ENCODE measurements at regions not wholly inside any gene's neighbourhood (a gene's known extent, or its start where the extent isn't known, plus 50 kb on each side); places are given as distances from the start of the nearest gene placed in this dataset.
A peak's percentile ranks its signal among the peaks of the same experiment; 100 is the strongest.

- H3K79me2 ChIP-seq (ENCODE audit: control insufficient read depth, insufficient read depth, low read length), result no peaks in the 10 kb centered on the region
- no peak for ATAC-seq
- FAIRE-seq, result no peak
- TF ChIP-seq ZNF512 (tag; IDR thresholded peaks at IDR 0.05), result peak; percentile 71
- no peak for TF ChIP-seq HDGF (IDR thresholded peaks at IDR 0.05)
- no peak overlapping the region for H3K27ac ChIP-seq (ENCODE audit: extremely low read depth, low read depth, low read length)
- H3K9me3 ChIP-seq (replicated peaks; ENCODE audit: control insufficient read depth, insufficient read depth, low read depth, low read length), result no peaks in the 10 kb centered on the region
- ChIA-PET POLR2A (interaction anchor here (0.6 to 0.9 kb wide), 2 partner anchors 51 to 471 kb away, joined by 3 to 5 read pairs; no protein-coding TSS in a partner anchor), CTCF (ENCODE audit: low intra/inter-chr PET ratio) (no interaction called here)
- no peak overlapping the region for H3K4me3 ChIP-seq
- no peaks in the 10 kb centered on the region for H3K27me3 ChIP-seq (ENCODE audit: control insufficient read depth in 2 of 2, insufficient read depth in 2 of 2, low read length in 2 of 2)
- intact Hi-C loops (cut with micrococcal nuclease), result no loop called here
- no peak for DNase-seq (ENCODE audit: extremely low read depth in 1 of 4, low spot score in 3 of 4)
- H4K20me1 ChIP-seq (replicated peaks; ENCODE audit: control insufficient read depth, insufficient read depth, low read length), result no peaks in the 10 kb centered on the region
- no peak overlapping the region for H3K9ac ChIP-seq (ENCODE audit: insufficient read depth in 1 of 2, low read depth in 2 of 2, low read length in 2 of 2)
- H3K36me3 ChIP-seq (ENCODE audit: control insufficient read depth, insufficient read depth, low read length), result no peaks in the 10 kb centered on the region
- no peaks in the 10 kb centered on the region for H3K4me1 ChIP-seq (replicated peaks in 1 of 2; ENCODE audit: control insufficient read depth in 2 of 2, insufficient read depth in 2 of 2, low read length in 2 of 2)
- H3K9me1 ChIP-seq (ENCODE audit: control insufficient read depth, insufficient read depth, low read length), result no peaks in the 10 kb centered on the region
- H2AFZ ChIP-seq (ENCODE audit: low read depth, low read length), result no peak overlapping the region
- no TSS peak for BruUV-seq (replicated peaks)
- in situ Hi-C loops (cut with MboI), result no loop called here
- H3K4me2 ChIP-seq (ENCODE audit: insufficient read depth, low read length), result no peak overlapping the region
Observed at GRCh38 chr3:25945366-25945765, 155.5 kb downstream of the OXSM start.

- H3K4me2 ChIP-seq (ENCODE audit: insufficient read depth, low read length), result no peak overlapping the region
- no peaks in the 10 kb centered on the region for H3K79me2 ChIP-seq (ENCODE audit: control insufficient read depth, insufficient read depth, low read length)
- CTCF ChIA-PET (ENCODE audit: low intra/inter-chr PET ratio), result no interaction called here
- H3K27ac ChIP-seq (ENCODE audit: extremely low read depth, low read depth, low read length), result no peak overlapping the region
- H3K27me3 ChIP-seq (ENCODE audit: control insufficient read depth in 2 of 2, insufficient read depth in 2 of 2, low read length in 2 of 2), result no peaks in the 10 kb centered on the region
- H3K9ac ChIP-seq (ENCODE audit: insufficient read depth in 1 of 2, low read depth in 2 of 2, low read length in 2 of 2), result no peak overlapping the region
- no peaks in the 10 kb centered on the region for H3K4me1 ChIP-seq (replicated peaks in 1 of 2; ENCODE audit: control insufficient read depth in 2 of 2, insufficient read depth in 2 of 2, low read length in 2 of 2)
- no peak overlapping the region for H3K4me3 ChIP-seq
- POLR2A ChIA-PET, result interaction anchor here (0.6 to 0.9 kb wide), 2 partner anchors 51 to 470 kb away, joined by 3 to 5 read pairs; no protein-coding TSS in a partner anchor
- H4K20me1 ChIP-seq (replicated peaks; ENCODE audit: control insufficient read depth, insufficient read depth, low read length), result no peaks in the 10 kb centered on the region
- ATAC-seq, result no peak
- in situ Hi-C loops (cut with MboI), result no loop called here
- no peak for DNase-seq (ENCODE audit: extremely low read depth in 1 of 4, low spot score in 3 of 4)
- no TSS peak for BruUV-seq (replicated peaks)
- intact Hi-C loops (cut with micrococcal nuclease), result no loop called here
- H2AFZ ChIP-seq (ENCODE audit: low read depth, low read length), result no peak overlapping the region
- FAIRE-seq, result no peak
- no peaks in the 10 kb centered on the region for H3K36me3 ChIP-seq (ENCODE audit: control insufficient read depth, insufficient read depth, low read length)
- H3K9me1 ChIP-seq (ENCODE audit: control insufficient read depth, insufficient read depth, low read length), result no peaks in the 10 kb centered on the region
- H3K9me3 ChIP-seq (replicated peaks; ENCODE audit: control insufficient read depth, insufficient read depth, low read depth, low read length), result no peaks in the 10 kb centered on the region
- TF ChIP-seq SMARCA5 (IDR thresholded peaks at IDR 0.05) (no peak), SMARCE1 (IDR thresholded peaks at IDR 0.05) (no peak), ARID4B (CRISPR knock-in tag; IDR thresholded peaks at IDR 0.05) (no peak), HNRNPL (IDR thresholded peaks at IDR 0.05; ENCODE audit: low read depth, low read length) (no peak), ELF2 (CRISPR knock-in tag; IDR thresholded peaks at IDR 0.05) (no peak), MAX (CRISPR knock-in tag; IDR thresholded peaks at IDR 0.05) (no peak), RBM15 (IDR thresholded peaks at IDR 0.05; ENCODE audit: insufficient read depth, low read length) (no peak), TRIM28 (IDR thresholded peaks at IDR 0.05) (no peak), USF1 (CRISPR knock-in tag; IDR thresholded peaks at IDR 0.05) (no peak)
- WGBS (ENCODE audit: insufficient coverage, low coverage, missing lambda C conversion rate), result 0% methylated on average over 1 of the region's 1 CpG
Observed at GRCh38 chr3:25945836-25946235, 155.9 kb downstream of the OXSM start.

All from K562 (cell line).